Medulla oblongata (tissue), 1 donor: ENCODE measurements at regions not wholly inside any gene's neighbourhood (a gene's known extent, or its start where the extent isn't known, plus 50 kb on each side); places are given as distances from the start of the nearest gene placed in this dataset.
"Not testable (repeated sequence)": the region's sequence is repeated elsewhere in the genome, so short reads cannot be mapped to it uniquely, and the experiment has no call there.

Experiments
- DNase-seq: peaks from one replicate; pipeline ENCODE4 v3.0.0-alpha.2; 2015; ENCODE audit errors: extremely low spot score

GRCh38 chr1:88530246-88530645 is 153.8 kb upstream of the PKN2 start:
- DNase-seq: no peak

GRCh38 chr1:88537787-88538186 is 146.3 kb upstream of the PKN2 start:
- DNase-seq: no peak

- DNase-seq: no peak
These were observed 145.7 kb upstream of the PKN2 start for GRCh38 chr1:88538222-88538899.

- no peak for DNase-seq
These were observed 143.8 kb upstream of the PKN2 start for GRCh38 chr1:88540255-88540654.

GRCh38 chr1:88541596-88541995 is 142.5 kb upstream of the PKN2 start:
- no peak for DNase-seq

- DNase-seq: no peak
These were observed 139.9 kb upstream of the PKN2 start for GRCh38 chr1:88544195-88544594.

GRCh38 chr1:88549536-88549935 is 134.5 kb upstream of the PKN2 start:
- DNase-seq: peak; percentile 45

GRCh38 chr1:88552226-88552625 is 131.8 kb upstream of the PKN2 start:
- DNase-seq: no peak

- DNase-seq: no peak
These were observed 127.1 kb upstream of the PKN2 start for GRCh38 chr1:88557014-88557413.

GRCh38 chr1:88560621-88561020 is 123.5 kb upstream of the PKN2 start:
- no peak for DNase-seq

- no peak for DNase-seq
These were observed 121.1 kb upstream of the PKN2 start for GRCh38 chr1:88562991-88563390.

- no peak for DNase-seq
These were observed 117.3 kb upstream of the PKN2 start for GRCh38 chr1:88566615-88567387.

- DNase-seq: no peak
These were observed 112.6 kb upstream of the PKN2 start for GRCh38 chr1:88571506-88571905.

- no peak for DNase-seq
These were observed 104.5 kb upstream of the PKN2 start for GRCh38 chr1:88579598-88579997.

- DNase-seq: peak; percentile 39
These were observed 102.4 kb upstream of the PKN2 start for GRCh38 chr1:88581703-88582102.

- no peak for DNase-seq
These were observed 90.7 kb upstream of the PKN2 start for GRCh38 chr1:88593358-88593757.

GRCh38 chr1:88595355-88596002 is 88.6 kb upstream of the PKN2 start:
- no peak for DNase-seq

- not testable (repeated sequence) for DNase-seq
These were observed 86.1 kb upstream of the PKN2 start for GRCh38 chr1:88597973-88598372.

- no peak for DNase-seq
These were observed 75.7 kb upstream of the PKN2 start for GRCh38 chr1:88608139-88608943.

GRCh38 chr1:88609051-88609450 is 75.0 kb upstream of the PKN2 start:
- DNase-seq: no peak

- DNase-seq: no peak
These were observed 73.4 kb upstream of the PKN2 start for GRCh38 chr1:88610687-88611086.

GRCh38 chr1:88612292-88612691 is 71.8 kb upstream of the PKN2 start:
- DNase-seq: no peak
